ENCODE measurements at regions not wholly inside any gene's neighbourhood (a gene's known extent, or its start where the extent isn't known, plus 50 kb on each side); places are given as distances from the start of the nearest gene placed in this dataset.
A peak's percentile ranks its signal among the peaks of the same experiment; 100 is the strongest.

GRCh38 chr17:14813649-14814370, 451.3 kb downstream of the PMP22 start:
- peak; percentile 13 for DNase-seq (ENCODE audit: low spot score)

- DNase-seq (ENCODE audit: low spot score) = no peak
Measured at GRCh38 chr17:14808425-14808824, 456.7 kb downstream of the PMP22 start.

DNA sequence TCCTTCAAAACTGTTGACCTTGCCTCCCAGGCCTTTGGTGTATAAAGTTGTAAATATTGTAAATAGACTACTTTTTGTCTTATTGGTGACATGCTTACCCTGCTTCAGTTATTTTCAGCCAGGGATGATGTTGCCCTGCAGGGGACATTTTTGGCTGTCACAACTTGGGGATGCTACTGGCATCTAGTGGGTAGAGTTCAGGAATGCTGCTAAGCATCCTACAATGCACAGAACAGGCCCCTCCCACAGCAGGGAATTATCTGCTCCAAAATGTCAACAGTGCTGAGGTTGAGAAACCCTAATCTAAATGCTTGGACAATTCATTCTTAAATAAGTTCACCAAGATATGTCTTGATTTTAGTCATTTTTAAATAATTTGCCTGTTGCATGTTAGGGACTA, 459.8 kb downstream of the PMP22 start:
- no peak for DNase-seq (ENCODE audit: low spot score)

- DNase-seq (ENCODE audit: low spot score) = no peak
Measured at GRCh38 chr17:14803826-14804225, 461.3 kb downstream of the PMP22 start.

DNA sequence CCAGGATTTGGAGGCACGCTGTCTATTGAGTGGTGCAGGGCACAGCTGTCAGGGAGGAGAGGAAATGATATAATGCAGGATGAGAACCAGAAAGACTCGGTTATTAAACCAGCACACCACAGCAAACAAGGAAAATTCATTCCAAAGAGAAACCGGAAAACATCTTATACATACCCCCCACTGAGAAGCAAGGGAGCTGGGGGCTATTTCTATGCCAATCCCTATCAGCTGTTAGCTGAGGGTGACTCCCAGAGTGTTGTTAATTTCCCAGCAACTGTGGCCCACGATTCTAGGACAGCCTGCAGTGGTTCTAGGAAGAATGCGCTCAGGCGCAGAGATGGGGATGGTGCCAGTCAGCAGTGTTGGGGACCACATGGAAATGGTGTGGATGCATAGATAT, 467.3 kb downstream of the PMP22 start:
- no peak for DNase-seq (ENCODE audit: low spot score)

DNA sequence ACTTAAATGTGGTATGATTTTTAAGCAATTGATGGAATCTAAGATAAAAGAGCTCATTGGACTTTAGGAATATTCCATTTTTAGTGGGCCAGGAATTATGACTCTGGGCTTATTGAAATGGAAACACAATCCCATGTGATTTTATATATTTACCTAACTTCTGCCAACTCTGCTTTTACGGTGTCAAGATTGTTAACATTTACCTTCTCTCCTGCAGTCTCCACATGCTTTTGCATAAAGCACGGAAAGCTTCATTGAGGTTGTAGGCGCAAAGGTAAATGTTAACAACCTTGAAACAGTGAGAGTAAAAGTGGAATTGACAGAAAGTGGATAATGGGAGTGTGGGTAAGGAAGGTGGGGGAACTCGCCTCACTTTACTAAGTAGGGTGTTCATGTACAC, 468.1 kb downstream of the PMP22 start:
- no peak for DNase-seq (ENCODE audit: low spot score)

DNA sequence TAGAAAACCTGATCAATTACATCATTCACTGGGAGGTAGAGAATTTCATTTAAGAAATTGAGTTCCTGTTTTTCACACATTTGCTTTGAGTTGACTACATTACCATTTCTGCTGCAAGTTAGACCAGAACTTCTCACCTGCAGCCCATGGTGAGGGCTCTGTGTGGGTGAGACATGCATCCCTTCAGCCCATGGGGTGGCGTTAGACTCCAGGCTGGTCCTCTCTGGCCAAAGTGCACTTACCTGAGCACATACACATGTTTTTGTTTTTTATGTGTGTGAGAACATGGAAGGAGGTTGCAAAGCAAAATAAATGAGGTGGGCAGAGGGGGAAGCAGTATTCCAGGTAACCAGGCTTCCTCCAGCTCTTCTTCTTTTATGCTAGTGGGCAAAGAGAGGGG, 470.2 kb downstream of the PMP22 start:
- no peak for DNase-seq (ENCODE audit: low spot score)

DNA sequence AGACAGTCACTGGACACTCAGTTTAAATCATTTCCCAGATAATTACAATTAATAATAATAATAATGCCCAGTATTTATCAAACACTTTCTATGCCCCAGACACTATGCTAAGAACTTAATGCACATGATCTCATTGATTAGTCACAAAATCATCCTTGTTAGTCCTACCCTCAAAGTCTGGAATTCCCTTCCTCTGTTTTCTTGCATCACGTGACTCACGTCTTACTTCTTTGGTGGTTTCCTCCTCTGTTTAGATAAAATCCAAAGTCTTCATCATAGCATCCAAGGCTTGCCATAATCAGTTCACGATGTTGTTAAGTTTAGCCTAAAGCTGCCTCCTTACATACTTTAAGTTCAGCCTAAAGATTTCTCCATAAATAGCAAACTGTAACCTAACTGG, 471.9 kb downstream of the PMP22 start:
- DNase-seq (ENCODE audit: low spot score) = no peak

GRCh38 chr17:14792746-14793145, 472.4 kb downstream of the PMP22 start:
- DNase-seq (ENCODE audit: low spot score) = no peak

GRCh38 chr17:14791221-14791620, 473.9 kb downstream of the PMP22 start:
- DNase-seq (ENCODE audit: low spot score) = no peak

DNA sequence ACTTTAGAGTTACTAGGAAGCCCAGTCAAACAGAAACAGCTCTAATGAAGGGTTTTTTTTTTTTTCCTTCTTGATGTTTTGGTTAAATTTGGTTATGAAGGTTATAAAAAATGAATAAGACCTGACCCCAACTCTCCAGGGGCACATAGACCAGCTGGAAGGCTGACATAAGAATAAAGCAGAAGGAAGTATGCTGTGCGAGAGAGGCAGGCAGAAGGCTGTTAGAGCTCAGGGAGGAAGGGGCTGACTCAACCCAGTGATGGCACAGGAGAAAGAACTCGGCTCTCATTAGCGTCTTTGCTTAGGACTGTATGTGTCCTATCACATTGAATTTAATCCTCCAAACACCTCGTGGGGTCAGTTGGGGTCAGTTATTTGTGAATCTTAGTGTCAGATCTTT, 474.6 kb downstream of the PMP22 start:
- no peak for DNase-seq (ENCODE audit: low spot score)

GRCh38 chr17:14784997-14785696, 480.0 kb downstream of the PMP22 start:
- no peak for DNase-seq (ENCODE audit: low spot score)

GRCh38 chr17:14781123-14781522, 480.2 kb downstream of the HS3ST3B1 start:
- no peak for DNase-seq (ENCODE audit: low spot score)

DNA sequence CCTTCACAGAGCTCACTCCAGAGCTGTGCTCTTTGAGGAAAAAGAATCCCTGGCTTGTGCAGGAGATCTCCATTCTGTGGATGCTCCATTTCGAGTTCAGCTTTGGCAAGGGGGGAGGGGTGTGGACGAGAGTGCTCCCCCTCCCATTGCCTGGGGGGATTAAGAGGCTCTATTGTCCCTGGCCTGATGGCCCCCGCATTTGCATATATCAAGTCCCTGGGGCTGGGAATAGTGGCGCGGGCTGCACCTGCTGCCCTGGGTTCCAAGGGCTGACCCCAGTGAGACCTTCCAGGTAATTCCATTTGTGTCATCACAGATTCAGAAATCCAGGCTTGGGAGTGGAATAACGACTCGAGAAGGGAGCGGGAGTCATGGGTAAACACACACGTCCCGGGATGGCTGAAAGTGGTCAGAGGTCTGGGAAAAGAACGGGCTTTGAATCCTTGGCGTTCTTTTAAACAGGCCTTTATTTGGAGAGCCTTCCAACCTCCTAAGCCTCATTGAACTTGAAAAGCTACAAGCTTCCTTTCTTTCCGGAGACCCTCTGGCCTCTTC, 479.3 kb downstream of the HS3ST3B1 start:
- no peak for DNase-seq (ENCODE audit: low spot score)

DNA sequence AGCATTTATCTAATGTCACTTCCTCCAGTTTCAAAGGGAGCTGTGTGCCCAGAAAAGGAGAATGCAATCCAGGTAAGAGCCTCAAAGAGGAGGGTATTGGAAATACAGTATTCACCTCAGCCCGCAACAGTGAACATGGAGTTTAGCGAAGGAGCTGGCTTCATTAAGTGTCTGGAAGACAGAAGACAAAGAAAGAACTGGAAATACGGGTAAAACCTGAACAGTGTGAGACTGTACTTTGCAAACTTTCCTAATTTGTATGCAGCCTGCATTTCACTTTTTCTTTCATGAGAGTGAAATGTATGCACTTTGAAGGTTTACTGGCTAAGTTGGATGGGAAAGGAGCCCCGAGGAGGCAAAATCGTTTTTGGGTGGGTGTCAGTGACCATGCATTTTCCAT, 478.4 kb downstream of the HS3ST3B1 start:
- no peak for DNase-seq (ENCODE audit: low spot score)

DNA sequence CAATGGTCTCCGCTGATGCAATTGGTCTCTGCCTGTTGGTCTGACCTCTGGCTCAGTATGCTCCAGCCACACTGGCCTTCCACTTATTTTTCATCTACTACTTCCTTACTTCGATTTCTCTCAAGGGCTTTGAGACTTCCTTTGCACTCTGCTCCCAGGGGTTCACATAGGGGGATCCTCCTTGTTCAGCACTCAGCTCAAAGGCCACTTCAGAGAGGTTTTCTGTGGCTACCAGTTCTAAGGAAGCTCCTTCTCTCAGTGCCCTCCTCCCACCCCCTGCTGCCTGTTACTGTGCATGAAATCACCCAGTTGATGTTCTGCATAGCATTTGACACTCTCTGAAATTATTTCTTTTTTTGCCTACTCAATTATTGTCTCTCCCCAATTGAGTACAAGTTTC, 476.4 kb downstream of the HS3ST3B1 start:
- no peak for DNase-seq (ENCODE audit: low spot score)

GRCh38 chr17:14776791-14777190, 475.9 kb downstream of the HS3ST3B1 start:
- no peak for DNase-seq (ENCODE audit: low spot score)

DNA sequence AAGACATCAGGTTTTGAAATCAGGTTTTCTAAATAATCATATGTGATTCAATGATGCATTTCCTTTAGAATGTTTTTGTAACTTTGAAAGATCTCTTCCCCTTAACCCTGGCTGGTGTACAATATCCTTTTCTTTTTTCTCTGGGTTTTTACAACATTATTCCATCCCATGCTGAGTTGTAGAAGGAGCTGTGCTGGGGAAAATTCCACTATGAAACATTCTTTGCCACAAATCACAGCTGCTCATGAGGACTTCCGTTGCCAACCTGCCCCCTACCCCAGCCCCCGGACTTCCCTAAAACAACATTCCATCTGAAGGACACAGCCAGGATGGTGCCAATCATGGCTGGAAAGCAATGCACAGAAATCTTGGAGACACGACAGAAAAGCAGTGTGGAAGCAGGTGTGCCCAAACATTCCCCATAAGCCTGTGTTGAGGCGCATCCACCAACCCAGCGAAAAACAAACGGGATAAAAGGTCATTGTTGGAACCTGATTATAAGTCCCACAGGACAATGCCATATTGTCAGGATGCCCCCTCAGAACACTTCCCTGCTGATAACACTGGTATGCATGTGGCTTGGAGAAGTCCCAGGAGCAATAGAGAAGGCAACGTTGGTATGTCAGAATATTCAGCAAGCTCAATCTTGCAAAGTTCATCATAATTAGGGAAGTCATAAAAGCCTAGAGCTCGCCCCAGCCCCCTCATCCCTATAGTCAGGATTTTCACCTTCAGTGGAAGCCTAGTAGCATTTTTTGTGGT, 475.0 kb downstream of the HS3ST3B1 start:
- no peak for DNase-seq (ENCODE audit: low spot score)

- DNase-seq (ENCODE audit: low spot score) = no peak
Measured at GRCh38 chr17:14774774-14775173, 473.9 kb downstream of the HS3ST3B1 start.

DNA sequence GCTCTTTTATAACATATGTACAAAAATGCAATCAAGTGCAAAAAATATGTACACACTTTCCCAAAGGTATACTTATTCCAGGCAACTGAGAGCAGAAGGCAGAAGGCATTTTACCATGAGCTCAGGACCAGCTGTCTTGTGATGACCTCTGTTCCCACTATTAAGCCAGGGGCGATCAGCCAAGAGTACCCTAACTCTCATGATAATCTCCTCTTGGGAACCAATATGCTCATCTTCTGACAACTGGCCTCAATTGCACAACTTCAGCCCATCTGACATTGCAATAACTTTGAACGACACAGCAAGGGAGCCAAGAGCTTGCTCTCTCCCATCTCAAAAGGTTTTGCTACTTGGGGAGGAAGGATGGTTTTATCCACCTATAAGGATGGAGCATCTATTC, 471.9 kb downstream of the HS3ST3B1 start:
- DNase-seq (ENCODE audit: low spot score) = no peak

DNA sequence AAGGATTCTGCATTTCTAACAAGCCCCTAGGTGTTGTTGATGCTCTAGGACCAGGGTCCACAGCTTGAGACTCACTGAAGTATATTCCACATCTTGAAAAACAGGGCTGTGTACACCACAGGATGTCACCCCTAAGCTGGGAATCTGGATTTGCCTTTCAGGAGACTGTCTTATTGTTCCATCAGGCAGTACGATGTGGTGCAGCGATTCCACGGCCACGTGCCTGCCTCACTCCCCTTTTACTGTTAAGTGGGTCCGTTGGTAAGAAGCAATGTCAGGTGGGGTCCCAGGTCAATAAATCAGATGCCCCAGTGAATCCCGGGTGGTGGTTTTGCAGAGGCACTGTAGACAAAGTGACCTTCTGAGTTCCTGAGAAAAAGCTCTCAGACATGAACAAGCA, 470.7 kb downstream of the HS3ST3B1 start:
- DNase-seq (ENCODE audit: low spot score) = no peak

DNA sequence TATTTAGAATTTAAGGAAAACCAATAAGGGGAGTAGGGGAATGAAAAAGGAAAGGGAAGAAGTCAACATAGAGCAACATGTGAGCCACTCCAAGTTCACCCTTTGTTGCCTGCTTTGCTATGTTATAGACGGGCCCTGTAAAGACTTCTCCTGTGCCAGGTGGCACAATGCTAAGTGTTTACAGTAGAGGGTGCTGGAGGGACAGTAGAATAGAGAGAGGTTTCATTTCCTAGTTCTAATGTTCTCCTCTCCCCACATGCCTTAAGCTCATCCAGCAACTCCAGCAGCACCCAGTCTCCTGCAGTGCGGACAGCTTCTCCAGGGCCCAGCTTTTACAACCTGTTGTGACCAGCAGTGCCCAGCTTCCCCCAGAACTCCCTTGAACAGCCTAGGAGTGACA, 468.0 kb downstream of the HS3ST3B1 start:
- no peak for DNase-seq (ENCODE audit: low spot score)

All from activated CD4-positive, alpha-beta T cell treated with anti-CD3 and anti-CD28 coated beads, Interleukin-2, Interleukin-4, amounts not matched to agents 100 ng/mL and 50 ng/mL, durations not matched to agents 16 hours and 8 hours (primary cell).